ENCODE measurements at regions not wholly inside any gene's neighbourhood (a gene's known extent, or its start where the extent isn't known, plus 50 kb on each side); places are given as distances from the start of the nearest gene placed in this dataset.

DNA sequence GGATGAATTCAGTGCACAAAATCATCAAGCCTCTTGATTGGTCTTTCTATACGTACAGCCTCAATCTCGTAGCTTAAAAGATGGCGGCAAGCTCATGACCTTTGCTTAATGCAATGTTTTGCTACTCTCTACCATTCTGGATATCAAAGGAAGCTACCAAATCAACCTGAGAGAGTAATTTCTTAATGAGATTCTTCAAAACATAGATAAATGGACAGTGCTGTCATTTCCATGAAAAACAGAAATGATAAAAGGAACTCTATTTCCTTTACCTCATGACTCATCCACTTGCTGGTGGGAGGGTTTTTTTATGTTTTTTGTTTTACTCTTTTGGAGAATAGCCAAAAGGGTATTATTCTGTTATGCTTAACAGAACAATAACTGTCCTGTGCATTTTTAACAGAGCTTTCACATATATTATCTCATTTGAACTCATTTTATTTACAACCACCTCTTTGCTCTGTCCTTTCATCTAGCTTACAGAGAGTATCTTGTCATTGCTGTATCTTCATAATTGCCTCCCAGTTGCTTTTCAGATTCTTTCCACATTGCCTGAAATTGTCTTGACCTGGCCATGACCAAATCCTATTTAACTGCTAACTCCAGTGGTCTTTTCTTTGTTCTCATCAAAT is 138.6 kb upstream of the GPR101 start:
- Mint-ChIP-seq H3K9me3 (no peaks in the 10 kb centered on the region), H3K4me1 (ENCODE audit: unreplicated experiment) (no peaks in the 10 kb centered on the region), H3K4me3 (no peak overlapping the region), H3K36me3 (no peaks in the 10 kb centered on the region), H3K27ac (no peak overlapping the region), H3K27me3 (no peaks in the 10 kb centered on the region)
- no peak for DNase-seq (ENCODE audit: extremely low spot score, unreplicated experiment)
- TF ChIP-seq, protein P1, sequence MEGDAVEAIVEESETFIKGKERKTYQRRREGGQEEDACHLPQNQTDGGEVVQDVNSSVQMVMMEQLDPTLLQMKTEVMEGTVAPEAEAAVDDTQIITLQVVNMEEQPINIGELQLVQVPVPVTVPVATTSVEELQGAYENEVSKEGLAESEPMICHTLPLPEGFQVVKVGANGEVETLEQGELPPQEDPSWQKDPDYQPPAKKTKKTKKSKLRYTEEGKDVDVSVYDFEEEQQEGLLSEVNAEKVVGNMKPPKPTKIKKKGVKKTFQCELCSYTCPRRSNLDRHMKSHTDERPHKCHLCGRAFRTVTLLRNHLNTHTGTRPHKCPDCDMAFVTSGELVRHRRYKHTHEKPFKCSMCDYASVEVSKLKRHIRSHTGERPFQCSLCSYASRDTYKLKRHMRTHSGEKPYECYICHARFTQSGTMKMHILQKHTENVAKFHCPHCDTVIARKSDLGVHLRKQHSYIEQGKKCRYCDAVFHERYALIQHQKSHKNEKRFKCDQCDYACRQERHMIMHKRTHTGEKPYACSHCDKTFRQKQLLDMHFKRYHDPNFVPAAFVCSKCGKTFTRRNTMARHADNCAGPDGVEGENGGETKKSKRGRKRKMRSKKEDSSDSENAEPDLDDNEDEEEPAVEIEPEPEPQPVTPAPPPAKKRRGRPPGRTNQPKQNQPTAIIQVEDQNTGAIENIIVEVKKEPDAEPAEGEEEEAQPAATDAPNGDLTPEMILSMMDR (conservative IDR thresholded peaks at IDR 0.05) = no peak

GRCh38 chrX:137171626-137172025 is 137.8 kb upstream of the GPR101 start:
- no peaks in the 10 kb centered on the region for H3K36me3 Mint-ChIP-seq
- no peak overlapping the region for H3K4me3 Mint-ChIP-seq
- H3K4me1 Mint-ChIP-seq (ENCODE audit: unreplicated experiment) = no peaks in the 10 kb centered on the region
- no peaks in the 10 kb centered on the region for H3K9me3 Mint-ChIP-seq
- DNase-seq (ENCODE audit: extremely low spot score, unreplicated experiment) = no peak
- H3K27me3 Mint-ChIP-seq = no peaks in the 10 kb centered on the region
- TF ChIP-seq, protein P1 (conservative IDR thresholded peaks at IDR 0.05) = no peak
- no peak overlapping the region for H3K27ac Mint-ChIP-seq

DNA sequence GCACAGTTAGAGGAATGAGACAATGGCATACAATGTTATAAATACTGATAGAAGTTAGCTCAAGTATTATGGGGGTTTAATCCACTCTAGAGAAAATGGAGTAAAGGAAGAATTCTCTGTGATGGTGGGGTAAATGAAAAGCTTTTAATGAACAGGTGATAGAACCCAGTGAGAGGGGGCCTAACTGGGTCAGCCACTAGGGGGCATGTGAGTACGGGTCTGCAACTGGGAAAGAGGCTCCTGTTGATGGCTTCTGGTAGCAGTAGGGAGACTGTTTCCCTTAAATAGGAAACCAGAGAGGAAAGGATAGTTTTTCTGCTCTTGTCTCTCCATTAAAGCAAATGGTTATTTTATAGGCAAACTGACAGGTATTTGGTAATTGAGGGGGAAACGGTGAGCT is 132.8 kb upstream of the GPR101 start:
- peaks cover 3% of the 10 kb centered on the region for H3K27me3 Mint-ChIP-seq
- DNase-seq (ENCODE audit: extremely low spot score, unreplicated experiment) = no peak

GRCh38 chrX:137164329-137164728 is 130.5 kb upstream of the GPR101 start:
- TF ChIP-seq, protein P1 (conservative IDR thresholded peaks at IDR 0.05) = no peak
- DNase-seq (ENCODE audit: extremely low spot score, unreplicated experiment) = no peak

More for the DNA sequence above, 132.8 kb upstream of the GPR101 start:
- no peaks in the 10 kb centered on the region for H3K4me1 Mint-ChIP-seq (ENCODE audit: unreplicated experiment)
- H3K36me3 Mint-ChIP-seq = no peaks in the 10 kb centered on the region
- no peak overlapping the region for H3K27ac Mint-ChIP-seq
- no peaks in the 10 kb centered on the region for H3K9me3 Mint-ChIP-seq
- TF ChIP-seq, protein P1 (conservative IDR thresholded peaks at IDR 0.05) = peak; percentile 60
- no peak overlapping the region for H3K4me3 Mint-ChIP-seq

GRCh38 chrX:137151403-137151802 is 117.6 kb upstream of the GPR101 start:
- no peaks in the 10 kb centered on the region for H3K4me1 Mint-ChIP-seq (ENCODE audit: unreplicated experiment)
- no peak overlapping the region for H3K27ac Mint-ChIP-seq
- H3K4me3 Mint-ChIP-seq = no peak overlapping the region
- no peak for DNase-seq (ENCODE audit: extremely low spot score, unreplicated experiment)
- H3K36me3 Mint-ChIP-seq = no peaks in the 10 kb centered on the region
- no peaks in the 10 kb centered on the region for H3K9me3 Mint-ChIP-seq
- H3K27me3 Mint-ChIP-seq = peaks cover 3% of the 10 kb centered on the region
- TF ChIP-seq, protein P1 (conservative IDR thresholded peaks at IDR 0.05) = no peak

More at GRCh38 chrX:137164329-137164728, 130.5 kb upstream of the GPR101 start:
- Mint-ChIP-seq H3K9me3 (no peaks in the 10 kb centered on the region), H3K4me3 (no peak overlapping the region), H3K27ac (no peak overlapping the region), H3K36me3 (no peaks in the 10 kb centered on the region), H3K27me3 (peaks cover 3% of the 10 kb centered on the region), H3K4me1 (ENCODE audit: unreplicated experiment) (no peaks in the 10 kb centered on the region)

Measured in type B pancreatic cell (in vitro differentiated cells).